Right lobe of liver (tissue), 6 donors: ENCODE measurements at regions not wholly inside any gene's neighbourhood (a gene's known extent, or its start where the extent isn't known, plus 50 kb on each side); places are given as distances from the start of the nearest gene placed in this dataset.
A peak's percentile ranks its signal among the peaks of the same experiment; 100 is the strongest.

Experiments used
- ATAC-seq, 4 donors: fragments of 200-7000 bp; cut with Tn5 transposase; one replicate each; pipeline ENCODE4 v1.9.1; 2020; ENCODE audit warnings: mild to moderate bottlenecking in 4 of 4, moderate library complexity in 4 of 4
- DNase-seq, 3 donors: peaks; one replicate each; pipeline ENCODE4 v3.0.0-alpha.2; 2020
- H3K27ac ChIP-seq, 3 donors: fragments of 200-600 bp; one replicate each; pipeline ENCODE4 v1.8.0; 2022
- H3K27me3 ChIP-seq, 2 donors: fragments of 200-600 bp; one replicate each; pipeline ENCODE4 v1.8.0; 2022
- H3K36me3 ChIP-seq, 4 donors: fragments of 200-600 bp; sonication (generic) in 1 of 4; one replicate each; pipeline versions ENCODE4 v1.5.1 to v1.8.0; 2017 to 2022; ENCODE audit warnings: control low read depth in 1 of 4
- H3K4me1 ChIP-seq, 4 donors: fragments of 200-600 bp; sonication (generic) in 1 of 4; one replicate each; pipeline versions ENCODE4 v1.5.1 to v1.8.0; 2017 to 2022; ENCODE audit warnings: control low read depth in 1 of 4
- H3K4me3 ChIP-seq, 3 donors: fragments of 200-600 bp; one replicate each; pipeline ENCODE4 v1.8.0; 2022
- H3K9me3 ChIP-seq, 4 donors: fragments of 200-600 bp; sonication (generic) in 1 of 4; one replicate each; pipeline versions ENCODE4 v1.5.1 to v1.8.0; 2017 to 2022; ENCODE audit warnings: control low read depth in 1 of 4
- CTCF ChIP-seq, 4 donors: fragments of 200-600 bp in 3 of 4; fragments of 450-650 bp in 1 of 4; IDR thresholded peaks; one replicate each; pipeline versions ENCODE4 v1.5.1 to v1.8.0; 2016 to 2022; ENCODE audit warnings: antibody characterized with exemption in 4 of 4, mild to moderate bottlenecking in 2 of 4
- POLR2A ChIP-seq: fragments of 450-650 bp; IDR thresholded peaks from one replicate; pipeline ENCODE4 v1.6.1; 2017; ENCODE audit warnings: antibody characterized with exemption, mild to moderate bottlenecking
- WGBS: methylation state at CpG from one replicate; pipeline ENCODE4 v1.1.6; 2018; ENCODE audit warnings: low coverage, low lambda C conversion rate; ENCODE audit not compliant: insufficient coverage; ENCODE audit errors: missing lambda C conversion rate; 5-methylcytosine and 5-hydroxymethylcytosine counted together
- intact Hi-C, 2 donors: fragments of 100-400 bp; cut with DNase I; formaldehyde crosslinking; loops; one replicate each; pipeline versions ENCODE4 v1.11.2 to v1.14.1; 2022
- donor health status: DM: no; HTN: yes; CAD: no.
- donor health status: DM: no; HTN: no; CAD: no.
- donor health status: DM: no; HTN: no; CAD: no.
- donor health status: DM: no; HTN: yes; CAD: no.
- donor health status: DM: no; HTN: yes; CAD: no.

GRCh38 chr3:22147161-22147560 lies 396.2 kb upstream of the ZNF385D start:
- no peak overlapping the region for H3K27ac ChIP-seq
- intact Hi-C loops, result no loop called here
- no peaks in the 10 kb centered on the region for H3K9me3 ChIP-seq
- H3K36me3 ChIP-seq, result no peaks in the 10 kb centered on the region
- 72% methylated on average over 3 of the region's 3 CpGs for WGBS
- TF ChIP-seq CTCF (IDR thresholded peaks at IDR 0.05) (no peak), POLR2A (no peak)
- no peaks in the 10 kb centered on the region for H3K27me3 ChIP-seq
- DNase-seq (no peak), ATAC-seq (no peak)
- no peaks in the 10 kb centered on the region for H3K4me1 ChIP-seq
- H3K4me3 ChIP-seq, result no peak overlapping the region

- TF ChIP-seq CTCF (IDR thresholded peaks at IDR 0.05), result no peak
- no peak for TF ChIP-seq POLR2A
Observed at GRCh38 chr3:22156868-22157267, 405.9 kb upstream of the ZNF385D start.

GRCh38 chr3:22157848-22158247 lies 406.8 kb upstream of the ZNF385D start:
- intact Hi-C loops, result no loop called here
- no peaks in the 10 kb centered on the region for H3K27me3 ChIP-seq
- no peak overlapping the region for H3K27ac ChIP-seq
- no peak overlapping the region for H3K4me3 ChIP-seq
- H3K36me3 ChIP-seq, result no peaks in the 10 kb centered on the region
- DNase-seq (no peak), ATAC-seq (no peak)
- whole genome bisulfite sequencing, result 90% methylated on average over 4 of the region's 4 CpGs
- no peak for TF ChIP-seq CTCF (IDR thresholded peaks at IDR 0.05)
- TF ChIP-seq POLR2A, result no peak
- H3K9me3 ChIP-seq, result no peaks in the 10 kb centered on the region
- peaks cover 0 to 17% (median 0%) of the 10 kb centered on the region in 4 donors for H3K4me1 ChIP-seq

More at GRCh38 chr3:22156868-22157267, 405.9 kb upstream of the ZNF385D start:
- WGBS, result 56% methylated on average over 2 of the region's 2 CpGs
- no peak overlapping the region for H3K27ac ChIP-seq
- no peaks in the 10 kb centered on the region for H3K27me3 ChIP-seq
- H3K9me3 ChIP-seq, result no peaks in the 10 kb centered on the region
- no peaks in the 10 kb centered on the region for H3K36me3 ChIP-seq
- DNase-seq, result peak in 1 of 3 donors; percentile 74
- H3K4me3 ChIP-seq, result no peak overlapping the region
- ATAC-seq, result peak; percentile 82 to 90 (median 86)
- peaks cover 0 to 17% (median 0%) of the 10 kb centered on the region in 4 donors for H3K4me1 ChIP-seq
- intact Hi-C loops, result no loop called here

- H3K4me1 ChIP-seq, result peaks cover 0 to 17% (median 0%) of the 10 kb centered on the region in 4 donors
- TF ChIP-seq POLR2A (no peak), CTCF (IDR thresholded peaks at IDR 0.05) (no peak)
- no peaks in the 10 kb centered on the region for H3K36me3 ChIP-seq
- H3K9me3 ChIP-seq, result no peaks in the 10 kb centered on the region
- H3K27ac ChIP-seq, result peak overlapping the region in 2 of 3 donors; percentile 44 to 48
- no peak overlapping the region for H3K4me3 ChIP-seq
- ATAC-seq, result peak; percentile 89 to 98 (median 92)
- WGBS, result 30% methylated on average over 5 of the region's 5 CpGs
- H3K27me3 ChIP-seq, result no peaks in the 10 kb centered on the region
- peak in 1 of 3 donors; percentile 62 for DNase-seq
- intact Hi-C loops, result no loop called here
Observed at GRCh38 chr3:22159004-22159695, 408.1 kb upstream of the ZNF385D start.
